ENCODE measurements at regions not wholly inside any gene's neighbourhood (a gene's known extent, or its start where the extent isn't known, plus 50 kb on each side); places are given as distances from the start of the nearest gene placed in this dataset.

DNA sequence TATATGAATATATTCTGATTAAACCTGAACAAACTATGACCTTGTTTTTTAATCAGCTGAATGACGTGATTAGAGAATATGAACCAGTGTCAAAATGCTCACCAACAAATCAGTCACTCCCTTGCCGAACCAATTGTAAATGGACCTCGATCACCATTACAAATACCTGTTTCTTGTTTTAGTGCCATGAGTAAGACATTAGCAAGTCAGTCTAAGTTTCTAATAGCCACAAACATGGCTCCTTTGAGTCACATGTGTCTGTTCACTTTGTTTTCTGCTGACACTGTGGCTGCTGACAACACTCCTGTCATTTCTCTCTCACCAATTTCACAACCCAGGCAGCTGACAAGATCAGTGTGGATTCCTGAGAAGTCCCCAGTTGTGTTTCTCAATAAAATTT lies 286.2 kb upstream of the MDGA2 start:
- no peak overlapping the region for H3K4me3 ChIP-seq (ENCODE audit: low read length)
- DNase-seq (ENCODE audit: low read depth) = no peak
- TF ChIP-seq, protein P1, sequence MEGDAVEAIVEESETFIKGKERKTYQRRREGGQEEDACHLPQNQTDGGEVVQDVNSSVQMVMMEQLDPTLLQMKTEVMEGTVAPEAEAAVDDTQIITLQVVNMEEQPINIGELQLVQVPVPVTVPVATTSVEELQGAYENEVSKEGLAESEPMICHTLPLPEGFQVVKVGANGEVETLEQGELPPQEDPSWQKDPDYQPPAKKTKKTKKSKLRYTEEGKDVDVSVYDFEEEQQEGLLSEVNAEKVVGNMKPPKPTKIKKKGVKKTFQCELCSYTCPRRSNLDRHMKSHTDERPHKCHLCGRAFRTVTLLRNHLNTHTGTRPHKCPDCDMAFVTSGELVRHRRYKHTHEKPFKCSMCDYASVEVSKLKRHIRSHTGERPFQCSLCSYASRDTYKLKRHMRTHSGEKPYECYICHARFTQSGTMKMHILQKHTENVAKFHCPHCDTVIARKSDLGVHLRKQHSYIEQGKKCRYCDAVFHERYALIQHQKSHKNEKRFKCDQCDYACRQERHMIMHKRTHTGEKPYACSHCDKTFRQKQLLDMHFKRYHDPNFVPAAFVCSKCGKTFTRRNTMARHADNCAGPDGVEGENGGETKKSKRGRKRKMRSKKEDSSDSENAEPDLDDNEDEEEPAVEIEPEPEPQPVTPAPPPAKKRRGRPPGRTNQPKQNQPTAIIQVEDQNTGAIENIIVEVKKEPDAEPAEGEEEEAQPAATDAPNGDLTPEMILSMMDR (conservative IDR thresholded peaks at IDR 0.05; ENCODE audit: low read length) = no peak

DNA sequence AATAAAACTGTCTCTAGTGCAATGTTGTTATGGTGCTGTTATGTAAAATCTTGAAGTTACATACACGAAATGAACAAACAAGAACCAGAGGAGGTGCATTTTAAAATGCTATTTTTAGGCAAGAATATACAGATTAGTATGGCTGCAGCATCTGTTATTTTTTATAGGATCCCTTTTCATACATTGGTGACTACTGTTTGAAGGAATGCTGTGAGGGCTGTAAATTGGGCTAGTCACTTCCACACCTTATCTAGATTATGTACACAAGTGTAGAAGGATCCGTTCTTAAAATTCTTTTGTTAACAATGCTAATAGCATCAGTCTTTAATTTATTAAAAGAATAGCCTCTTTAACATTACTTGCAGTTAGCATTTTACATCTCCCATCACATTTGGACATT lies 284.3 kb upstream of the MDGA2 start:
- H3K4me3 ChIP-seq (ENCODE audit: low read length) = no peak overlapping the region
- TF ChIP-seq, protein P1 (conservative IDR thresholded peaks at IDR 0.05; ENCODE audit: low read length) = no peak
- DNase-seq (ENCODE audit: low read depth) = no peak

DNA sequence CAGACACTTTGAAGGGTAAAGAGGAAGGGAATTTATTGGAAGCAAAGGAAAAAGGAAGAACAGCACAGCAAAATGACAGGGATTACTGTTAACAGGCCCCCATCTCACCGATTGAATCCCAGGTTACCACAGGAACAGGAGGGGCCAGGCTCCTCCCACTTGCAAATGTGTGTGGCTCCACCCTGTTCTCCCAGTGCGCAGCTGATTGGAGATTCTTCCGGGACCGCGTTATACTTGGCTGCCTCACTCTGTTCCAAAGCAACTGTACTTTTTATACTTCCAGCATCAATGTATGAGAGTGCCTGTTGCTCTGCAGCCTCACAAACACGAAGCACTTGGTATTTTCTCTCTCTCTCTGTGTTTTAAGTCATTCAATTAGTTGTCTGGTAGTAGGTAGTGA lies 273.6 kb upstream of the MDGA2 start:
- no peak overlapping the region for H3K4me3 ChIP-seq (ENCODE audit: low read length)
- DNase-seq (ENCODE audit: low read depth) = no peak
- TF ChIP-seq, protein P1 (conservative IDR thresholded peaks at IDR 0.05; ENCODE audit: low read length) = no peak

DNA sequence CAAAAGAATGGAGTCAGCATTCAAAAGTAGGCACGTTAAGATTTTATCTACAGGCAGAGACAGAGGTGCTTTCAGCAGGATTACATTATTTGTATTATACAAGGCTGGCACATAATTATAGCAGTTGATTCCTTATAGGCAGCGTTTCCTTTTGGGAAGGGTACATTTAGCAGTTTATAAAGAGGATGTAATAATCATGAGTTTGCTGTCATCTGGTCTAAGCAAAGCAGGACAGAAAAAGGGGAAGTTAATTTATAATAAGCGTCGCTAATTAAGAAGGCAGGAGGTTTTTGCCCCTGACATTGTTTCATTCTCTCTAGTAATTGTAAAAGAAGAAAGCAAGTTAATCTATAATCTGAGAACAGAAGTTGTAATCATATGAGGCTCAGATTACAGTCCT lies 259.9 kb upstream of the MDGA2 start:
- DNase-seq (ENCODE audit: low read depth) = no peak
- TF ChIP-seq, protein P1 (conservative IDR thresholded peaks at IDR 0.05; ENCODE audit: low read length) = no peak
- no peak overlapping the region for H3K4me3 ChIP-seq (ENCODE audit: low read length)

DNA sequence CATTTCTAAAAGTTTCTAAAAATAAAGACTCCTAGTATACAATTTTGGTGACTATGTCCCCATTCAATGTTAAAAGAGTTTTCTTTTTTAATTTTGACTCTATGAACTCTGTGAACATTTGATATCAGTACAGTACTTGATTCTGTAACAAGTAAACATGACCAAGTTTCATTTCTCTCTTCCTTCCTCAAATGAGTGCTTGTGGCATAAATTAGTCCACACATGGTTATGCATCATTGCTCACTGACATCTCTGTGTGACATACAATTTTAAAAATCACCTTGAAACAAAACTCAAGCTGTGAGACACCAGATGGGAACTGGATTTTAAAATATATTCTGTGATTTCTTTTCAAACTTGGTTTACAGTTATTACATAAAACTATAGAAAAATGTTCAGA lies 253.9 kb upstream of the MDGA2 start:
- TF ChIP-seq, protein P1 (conservative IDR thresholded peaks at IDR 0.05; ENCODE audit: low read length) = no peak
- no peak overlapping the region for H3K4me3 ChIP-seq (ENCODE audit: low read length)
- no peak for DNase-seq (ENCODE audit: low read depth)

DNA sequence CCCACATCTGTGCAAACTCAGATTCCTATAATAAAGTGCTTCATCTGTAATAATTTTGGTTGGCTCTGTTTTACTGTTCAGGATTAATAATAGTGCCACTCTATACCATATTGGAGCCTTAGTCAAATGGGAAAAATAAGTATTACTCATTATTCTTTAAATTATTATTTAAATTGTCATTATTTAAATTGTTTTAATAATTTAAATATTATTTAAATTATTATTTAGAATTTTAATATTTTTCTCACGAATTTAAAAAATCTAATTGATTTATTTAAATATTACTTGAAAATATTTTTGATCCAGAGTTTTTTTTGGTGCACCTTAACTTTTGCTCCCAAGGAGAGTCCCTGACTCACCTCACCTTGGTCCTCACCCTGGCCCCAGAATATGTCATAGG lies 245.7 kb upstream of the MDGA2 start:
- TF ChIP-seq, protein P1 (conservative IDR thresholded peaks at IDR 0.05; ENCODE audit: low read length) = no peak
- DNase-seq (ENCODE audit: low read depth) = no peak
- no peak overlapping the region for H3K4me3 ChIP-seq (ENCODE audit: low read length)

DNA sequence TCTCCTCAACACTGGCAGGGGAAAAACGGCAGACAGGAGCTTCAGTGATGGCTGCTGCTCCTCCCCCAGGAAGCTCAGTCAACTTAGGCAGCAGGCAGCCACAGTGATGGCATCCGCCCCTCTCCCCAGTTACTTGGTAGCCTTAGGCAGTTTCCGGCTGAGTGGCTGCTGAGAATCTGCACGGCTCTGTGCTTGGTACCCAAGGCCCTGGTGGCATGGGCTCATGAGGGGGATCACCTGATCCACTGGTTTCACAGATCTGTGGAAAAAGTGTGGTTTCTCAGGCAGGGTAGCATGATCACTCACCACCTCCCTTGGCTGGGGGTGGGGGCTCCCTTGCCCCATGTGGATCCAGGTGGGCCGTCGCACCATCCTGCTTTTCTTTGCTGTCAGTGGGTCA lies 244.6 kb upstream of the MDGA2 start:
- TF ChIP-seq, protein P1 (conservative IDR thresholded peaks at IDR 0.05; ENCODE audit: low read length) = no peak
- H3K4me3 ChIP-seq (ENCODE audit: low read length) = no peak overlapping the region
- no peak for DNase-seq (ENCODE audit: low read depth)

Measured in AG10803 (cell line).